ENCODE measurements at regions not wholly inside any gene's neighbourhood (a gene's known extent, or its start where the extent isn't known, plus 50 kb on each side); places are given as distances from the start of the nearest gene placed in this dataset.

- DNase-seq (no peak), ATAC-seq (ENCODE audit: poor library complexity) (no peak)
- ChIA-PET POLR2A (no interaction called here), CTCF (no interaction called here)
- Histone ChIP-seq H3K9me3 (ENCODE audit: control insufficient read depth in 1 of 2, insufficient read depth in 1 of 2, low read length in 2 of 2) (peaks cover 0 to 10% of the 10 kb centered on the region in 2 experiments), H3K4me3 (ENCODE audit: low read length) (no peak overlapping the region), H3K36me3 (ENCODE audit: insufficient read depth, low read length) (no peaks in the 10 kb centered on the region), H3K27ac (ENCODE audit: low read depth in 1 of 2, low read length in 2 of 2) (no peak overlapping the region), H3K27me3 (ENCODE audit: control insufficient read depth in 1 of 2, insufficient read depth in 2 of 2, low read length in 2 of 2) (peaks cover 0 to 2% of the 10 kb centered on the region in 2 experiments), H3K4me1 (ENCODE audit: insufficient read depth, low read length) (no peaks in the 10 kb centered on the region)
- H3K9me3 Mint-ChIP-seq, result peaks cover 7% of the 10 kb centered on the region
- H3K4me1 Mint-ChIP-seq (ENCODE audit: low read depth), result no peaks in the 10 kb centered on the region
- H3K36me3 Mint-ChIP-seq (ENCODE audit: low read depth), result no peaks in the 10 kb centered on the region
- no peak for TF ChIP-seq CTCF (IDR thresholded peaks at IDR 0.05)
- H3K4me3 Mint-ChIP-seq, result no peak overlapping the region
- intact Hi-C loops (cut with DNase I, micrococcal nuclease), result no loop called here
- no peak overlapping the region for H3K27ac Mint-ChIP-seq
- no peaks in the 10 kb centered on the region for H3K27me3 Mint-ChIP-seq
Measured at GRCh38 chr2:33762636-33763035, 163.5 kb upstream of the FAM98A start.

GRCh38 chr2:33746208-33746800 lies 147.2 kb upstream of the FAM98A start:
- peaks cover 5% of the 10 kb centered on the region for H3K9me3 Mint-ChIP-seq

DNA sequence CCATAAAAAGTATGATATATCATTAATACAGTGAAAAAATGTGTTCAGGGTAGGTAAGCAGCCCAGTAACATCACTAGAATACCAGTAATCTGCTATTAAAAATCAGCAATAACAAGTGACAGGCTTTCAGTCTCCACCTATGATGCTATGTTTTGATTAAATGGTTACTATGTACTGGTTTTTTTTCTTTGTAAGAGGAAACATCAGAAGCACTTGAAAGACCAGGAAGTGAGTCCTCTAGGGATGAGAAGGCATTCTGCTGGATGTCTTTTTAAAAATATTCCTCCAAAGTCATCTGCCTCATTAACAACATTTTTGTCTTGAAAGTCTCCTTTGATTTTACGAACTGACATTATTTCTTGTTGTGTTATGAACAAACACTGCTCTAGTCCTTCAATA lies 136.0 kb upstream of the FAM98A start:
- POLR2A ChIA-PET, result no interaction called here
- H3K4me1 Mint-ChIP-seq (ENCODE audit: low read depth), result no peaks in the 10 kb centered on the region
- intact Hi-C loops (cut with DNase I, micrococcal nuclease), result no loop called here
- Histone ChIP-seq H3K36me3 (ENCODE audit: insufficient read depth, low read length) (no peaks in the 10 kb centered on the region), H3K27ac (ENCODE audit: low read depth in 1 of 2, low read length in 2 of 2) (no peak overlapping the region), H3K27me3 (ENCODE audit: control insufficient read depth in 1 of 2, insufficient read depth in 2 of 2, low read length in 2 of 2) (no peaks in the 10 kb centered on the region), H3K4me1 (ENCODE audit: insufficient read depth, low read length) (no peaks in the 10 kb centered on the region), H3K4me3 (ENCODE audit: low read length) (no peak overlapping the region), H3K9me3 (ENCODE audit: control insufficient read depth in 1 of 2, insufficient read depth in 1 of 2, low read length in 2 of 2) (no peaks in the 10 kb centered on the region)
- no peaks in the 10 kb centered on the region for H3K36me3 Mint-ChIP-seq (ENCODE audit: low read depth)
- ATAC-seq (ENCODE audit: poor library complexity) (no peak), DNase-seq (no peak)
- CTCF ChIA-PET, result no interaction called here
- H3K27me3 Mint-ChIP-seq, result no peaks in the 10 kb centered on the region
- TF ChIP-seq CTCF (IDR thresholded peaks at IDR 0.05), result no peak
- peaks cover 2% of the 10 kb centered on the region for H3K9me3 Mint-ChIP-seq
- no peak overlapping the region for H3K27ac Mint-ChIP-seq
- no peak overlapping the region for H3K4me3 Mint-ChIP-seq

More at GRCh38 chr2:33746208-33746800, 147.2 kb upstream of the FAM98A start:
- no peak for TF ChIP-seq CTCF (IDR thresholded peaks at IDR 0.05)
- intact Hi-C loops (cut with DNase I, micrococcal nuclease), result no loop called here
- DNase-seq (no peak), ATAC-seq (ENCODE audit: poor library complexity) (no peak)
- Histone ChIP-seq H3K36me3 (ENCODE audit: insufficient read depth, low read length) (no peaks in the 10 kb centered on the region), H3K27ac (ENCODE audit: low read depth in 1 of 2, low read length in 2 of 2) (no peak overlapping the region), H3K27me3 (ENCODE audit: control insufficient read depth in 1 of 2, insufficient read depth in 2 of 2, low read length in 2 of 2) (no peaks in the 10 kb centered on the region), H3K4me3 (ENCODE audit: low read length) (no peak overlapping the region), H3K9me3 (ENCODE audit: control insufficient read depth in 1 of 2, insufficient read depth in 1 of 2, low read length in 2 of 2) (no peaks in the 10 kb centered on the region), H3K4me1 (ENCODE audit: insufficient read depth, low read length) (no peaks in the 10 kb centered on the region)
- H3K36me3 Mint-ChIP-seq (ENCODE audit: low read depth), result no peaks in the 10 kb centered on the region
- H3K27ac Mint-ChIP-seq, result no peak overlapping the region
- POLR2A ChIA-PET, result no interaction called here
- H3K4me1 Mint-ChIP-seq (ENCODE audit: low read depth), result no peaks in the 10 kb centered on the region
- H3K27me3 Mint-ChIP-seq, result peaks cover 24% of the 10 kb centered on the region
- H3K4me3 Mint-ChIP-seq, result no peak overlapping the region
- CTCF ChIA-PET, result interaction anchor here (0.7 kb wide), 1 partner anchor 55 kb away, joined by 3 read pairs; no protein-coding TSS in a partner anchor

All from CD4-positive, alpha-beta T cell (primary cell).